GM18498 (cell line): ENCODE measurements at regions not wholly inside any gene's neighbourhood (a gene's known extent, or its start where the extent isn't known, plus 50 kb on each side); places are given as distances from the start of the nearest gene placed in this dataset.
"Not testable (repeated sequence)": the region's sequence is repeated elsewhere in the genome, so short reads cannot be mapped to it uniquely, and the experiment has no call there.

Experiments used
- ATAC-seq: cut with Tn5 transposase; IDR thresholded peaks from one replicate; pipeline ENCODE4 v1.9.1; 2021; ENCODE audit warnings: mild to moderate bottlenecking, moderate library complexity; ENCODE audit not compliant: unreplicated experiment

- ATAC-seq = no peak
These were observed 186.2 kb downstream of the CYP26B1 start for GRCh38 chr2:71961289-71962027.

GRCh38 chr2:71959494-71959893, 188.2 kb downstream of the CYP26B1 start:
- no peak for ATAC-seq

GRCh38 chr2:71958426-71958825, 189.2 kb downstream of the CYP26B1 start:
- ATAC-seq = not testable (repeated sequence)

- ATAC-seq = no peak
These were observed 195.0 kb downstream of the CYP26B1 start for GRCh38 chr2:71952572-71953188.

- no peak for ATAC-seq
These were observed 195.8 kb downstream of the CYP26B1 start for GRCh38 chr2:71951718-71952404.

GRCh38 chr2:71951083-71951468, 196.6 kb downstream of the CYP26B1 start:
- no peak for ATAC-seq

GRCh38 chr2:71950256-71951082, 197.2 kb downstream of the CYP26B1 start:
- no peak for ATAC-seq

GRCh38 chr2:71949537-71949798, 198.2 kb downstream of the CYP26B1 start:
- no peak for ATAC-seq

- ATAC-seq = no peak
These were observed 198.7 kb downstream of the CYP26B1 start for GRCh38 chr2:71948781-71949536.

GRCh38 chr2:71947809-71948208, 199.9 kb downstream of the CYP26B1 start:
- ATAC-seq = no peak

- ATAC-seq = no peak
These were observed 202.1 kb downstream of the CYP26B1 start for GRCh38 chr2:71945603-71945959.

- no peak for ATAC-seq
These were observed 202.7 kb downstream of the CYP26B1 start for GRCh38 chr2:71944806-71945602.

GRCh38 chr2:71944183-71944550, 203.5 kb downstream of the CYP26B1 start:
- no peak for ATAC-seq

GRCh38 chr2:71943238-71944182, 204.2 kb downstream of the CYP26B1 start:
- no peak for ATAC-seq

- ATAC-seq = no peak
These were observed 205.7 kb downstream of the CYP26B1 start for GRCh38 chr2:71941726-71942525.

- no peak for ATAC-seq
These were observed 207.0 kb downstream of the CYP26B1 start for GRCh38 chr2:71940695-71941094.

GRCh38 chr2:71939588-71940535, 207.8 kb downstream of the CYP26B1 start:
- no peak for ATAC-seq
